Cardiac fibroblast (primary cell): ENCODE measurements at regions not wholly inside any gene's neighbourhood (a gene's known extent, or its start where the extent isn't known, plus 50 kb on each side); places are given as distances from the start of the nearest gene placed in this dataset.
A peak's percentile ranks its signal among the peaks of the same experiment; 100 is the strongest.

Experiments used
- DNase-seq, 2 donors: peaks; one replicate each; pipeline versions ENCODE4 v3.0.0 to v3.0.0-alpha.2; 2010; ENCODE audit warnings: low read depth in 2 of 2
- H3K4me3 ChIP-seq, 2 donors: replicated peaks in 1 of 2; 1 replicate in 1 of 2; 2 replicates in 1 of 2; pipeline ENCODE4 v1.5.1; 2011; ENCODE audit warnings: low read depth in 2 of 2, low read length in 2 of 2, mild to moderate bottlenecking in 2 of 2, moderate library complexity in 1 of 2
- TF ChIP-seq, protein P1 (sequence below): IDR thresholded peaks from one replicate; pipeline ENCODE4 v1.5.1; 2011; ENCODE audit warnings: low read depth, mild to moderate bottlenecking, low read length, inconsistent platforms

DNA sequence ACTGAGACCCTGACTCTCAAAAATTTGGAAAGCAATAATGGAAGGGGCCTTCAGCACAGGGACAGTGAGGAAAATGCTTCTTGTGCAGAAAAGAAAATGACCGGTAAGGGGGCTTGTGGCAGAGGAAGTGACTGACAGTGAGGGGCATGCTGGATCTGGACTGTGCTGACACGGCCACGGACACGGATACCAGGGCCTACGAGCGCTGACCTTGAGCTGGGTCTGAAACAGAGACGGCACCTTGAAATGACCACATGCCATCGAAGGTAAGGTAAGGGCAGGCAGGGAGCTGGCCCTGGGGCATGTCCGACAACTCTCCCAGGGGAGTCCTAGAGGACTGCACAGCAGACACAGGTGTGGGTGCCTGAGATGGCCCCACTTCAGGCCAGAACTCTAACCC is 182.1 kb downstream of the RHOU start:
- TF ChIP-seq, protein P1, sequence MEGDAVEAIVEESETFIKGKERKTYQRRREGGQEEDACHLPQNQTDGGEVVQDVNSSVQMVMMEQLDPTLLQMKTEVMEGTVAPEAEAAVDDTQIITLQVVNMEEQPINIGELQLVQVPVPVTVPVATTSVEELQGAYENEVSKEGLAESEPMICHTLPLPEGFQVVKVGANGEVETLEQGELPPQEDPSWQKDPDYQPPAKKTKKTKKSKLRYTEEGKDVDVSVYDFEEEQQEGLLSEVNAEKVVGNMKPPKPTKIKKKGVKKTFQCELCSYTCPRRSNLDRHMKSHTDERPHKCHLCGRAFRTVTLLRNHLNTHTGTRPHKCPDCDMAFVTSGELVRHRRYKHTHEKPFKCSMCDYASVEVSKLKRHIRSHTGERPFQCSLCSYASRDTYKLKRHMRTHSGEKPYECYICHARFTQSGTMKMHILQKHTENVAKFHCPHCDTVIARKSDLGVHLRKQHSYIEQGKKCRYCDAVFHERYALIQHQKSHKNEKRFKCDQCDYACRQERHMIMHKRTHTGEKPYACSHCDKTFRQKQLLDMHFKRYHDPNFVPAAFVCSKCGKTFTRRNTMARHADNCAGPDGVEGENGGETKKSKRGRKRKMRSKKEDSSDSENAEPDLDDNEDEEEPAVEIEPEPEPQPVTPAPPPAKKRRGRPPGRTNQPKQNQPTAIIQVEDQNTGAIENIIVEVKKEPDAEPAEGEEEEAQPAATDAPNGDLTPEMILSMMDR, result no peak
- H3K4me3 ChIP-seq, result no peak overlapping the region
- no peak for DNase-seq

DNA sequence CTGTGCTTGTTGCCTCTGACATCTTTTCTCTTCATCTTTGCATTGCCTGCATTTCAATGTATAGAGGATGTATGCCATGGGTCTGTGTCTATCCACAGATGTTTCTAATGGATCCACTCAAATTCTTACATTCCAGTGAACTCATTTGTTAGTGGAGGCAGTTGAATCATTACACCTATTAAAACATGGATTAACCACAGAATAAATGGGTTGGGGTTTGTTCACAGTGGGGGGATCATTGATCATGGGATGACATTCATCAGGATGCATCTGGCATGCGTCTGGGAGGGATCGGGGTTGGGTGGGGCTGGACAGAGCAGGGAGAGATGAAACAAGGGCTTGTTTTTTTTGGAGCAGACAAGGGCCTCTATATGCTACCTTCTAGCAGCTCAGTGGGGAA is 182.5 kb downstream of the RHOU start:
- TF ChIP-seq, protein P1, result no peak
- no peak for DNase-seq
- no peak overlapping the region for H3K4me3 ChIP-seq

- TF ChIP-seq, protein P1, result no peak
- no peak for DNase-seq
- H3K4me3 ChIP-seq, result no peak overlapping the region
Observed at GRCh38 chr1:228918335-228918734, 183.1 kb downstream of the RHOU start.

GRCh38 chr1:228919914-228920313 is 184.6 kb downstream of the RHOU start:
- no peak for DNase-seq
- no peak overlapping the region for H3K4me3 ChIP-seq
- TF ChIP-seq, protein P1, result no peak

DNA sequence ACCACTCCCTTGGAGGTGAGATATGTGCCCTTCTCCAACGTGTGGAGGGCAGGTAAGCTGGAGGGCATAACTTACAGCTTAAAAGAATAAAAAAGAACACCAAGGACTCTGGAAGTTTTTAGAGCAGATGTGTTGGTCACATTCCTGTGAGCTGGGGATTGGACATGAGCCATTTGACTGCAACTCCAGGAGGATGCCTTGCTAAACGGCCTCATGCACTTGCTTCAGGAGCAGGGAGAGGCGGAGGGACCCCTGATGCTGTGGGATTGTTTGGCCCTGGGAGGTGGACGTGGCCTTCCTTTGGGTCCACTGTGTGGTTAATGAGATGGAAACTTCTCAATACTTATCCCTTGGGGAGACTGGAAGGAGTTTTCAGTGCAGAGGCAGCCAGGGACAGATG is 185.6 kb downstream of the RHOU start:
- peak; percentile 10 to 63 for DNase-seq
- TF ChIP-seq, protein P1, result no peak
- no peak overlapping the region for H3K4me3 ChIP-seq

- DNase-seq, result no peak
- H3K4me3 ChIP-seq, result no peak overlapping the region
- TF ChIP-seq, protein P1, result no peak
Observed at GRCh38 chr1:228921481-228921880, 186.2 kb downstream of the RHOU start.

- no peak overlapping the region for H3K4me3 ChIP-seq
- peak in 1 of 2 donors; percentile 20 for DNase-seq
- TF ChIP-seq, protein P1, result no peak
Observed at GRCh38 chr1:228922722-228923376, 187.6 kb downstream of the RHOU start.
